Stimulated activated CD4-positive, alpha-beta T cell treated with anti-CD3 and anti-CD28 coated beads, TNF-alpha, amount 100 ng/mL, for 4 hours (primary cell): ENCODE measurements at regions not wholly inside any gene's neighbourhood (a gene's known extent, or its start where the extent isn't known, plus 50 kb on each side); places are given as distances from the start of the nearest gene placed in this dataset.
"Not testable (repeated sequence)": the region's sequence is repeated elsewhere in the genome, so short reads cannot be mapped to it uniquely, and the experiment has no call there.

Source experiments
- DNase-seq, 3 experiments: peaks; one replicate each; pipeline ENCODE4 v3.0.0-alpha.2; 2020; ENCODE audit warnings: low read depth in 3 of 3

GRCh38 chr14:104230946-104231345, 92.6 kb downstream of the KIF26A start:
- DNase-seq = no peak

- no peak for DNase-seq
Measured at GRCh38 chr14:104232070-104232484, 93.7 kb downstream of the KIF26A start.

GRCh38 chr14:104234007-104234786, 95.8 kb downstream of the KIF26A start:
- DNase-seq = not testable (repeated sequence)

DNA sequence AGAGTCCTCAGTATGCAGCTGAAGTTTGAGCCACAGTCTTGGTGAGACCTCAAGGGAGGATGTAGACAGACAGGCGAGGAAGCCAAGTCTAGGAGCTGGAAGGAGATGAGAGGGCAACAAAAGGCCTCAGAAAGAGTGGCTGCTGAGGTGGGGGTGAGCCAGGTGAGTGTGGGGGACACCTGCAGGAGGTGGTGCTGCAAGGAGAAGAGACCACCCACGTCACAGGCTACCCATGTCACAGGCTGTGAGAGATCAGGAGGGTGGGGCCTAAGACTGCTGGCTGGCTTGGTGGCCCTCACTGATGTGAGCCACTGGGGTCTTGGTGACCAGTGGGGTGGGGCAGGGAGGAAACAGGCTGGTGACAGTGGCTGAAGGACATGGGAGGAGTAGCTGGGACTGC, 97.3 kb downstream of the KIF26A start:
- no peak for DNase-seq

GRCh38 chr14:104237651-104238423, 99.5 kb downstream of the KIF26A start:
- DNase-seq = no peak

DNA sequence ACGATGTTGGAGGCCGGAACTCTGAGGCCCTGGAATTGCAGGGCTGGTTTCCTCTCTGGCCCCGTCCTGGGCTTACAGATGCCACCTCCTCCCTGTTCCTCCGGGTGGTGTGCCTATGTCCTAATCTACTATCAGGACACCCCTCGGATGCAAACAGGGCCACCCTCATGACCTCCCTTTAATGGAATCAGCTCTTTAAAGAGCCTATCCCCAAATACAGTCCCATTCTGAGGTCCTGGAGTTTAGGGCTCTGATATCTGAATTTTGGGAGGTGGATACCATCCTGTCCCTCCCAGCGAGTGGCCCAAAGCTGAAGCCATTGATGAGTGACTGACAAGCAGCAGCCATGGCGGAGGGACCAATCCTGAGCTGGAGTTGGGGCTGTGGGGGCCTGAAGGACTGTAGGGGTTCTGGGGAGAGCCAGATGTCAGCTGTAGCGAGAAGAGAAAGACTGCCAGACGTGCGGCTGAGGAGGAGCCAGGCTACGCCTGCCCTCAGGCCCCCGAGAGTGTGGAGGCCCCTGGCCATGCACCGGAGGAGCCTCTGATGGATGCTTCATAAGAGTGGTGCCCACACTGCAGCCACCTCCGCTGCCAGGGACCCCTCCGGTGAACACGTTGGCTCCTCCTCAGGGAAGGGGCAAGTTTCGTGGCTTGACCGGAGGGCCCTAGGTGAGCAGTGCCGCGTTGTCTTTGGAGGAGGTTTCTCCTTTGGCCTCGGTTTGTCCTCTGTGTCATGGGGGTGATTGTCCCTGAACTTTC, 100.2 kb downstream of the KIF26A start:
- DNase-seq = no peak

GRCh38 chr14:104239185-104239775, 100.9 kb downstream of the KIF26A start:
- DNase-seq = no peak

DNA sequence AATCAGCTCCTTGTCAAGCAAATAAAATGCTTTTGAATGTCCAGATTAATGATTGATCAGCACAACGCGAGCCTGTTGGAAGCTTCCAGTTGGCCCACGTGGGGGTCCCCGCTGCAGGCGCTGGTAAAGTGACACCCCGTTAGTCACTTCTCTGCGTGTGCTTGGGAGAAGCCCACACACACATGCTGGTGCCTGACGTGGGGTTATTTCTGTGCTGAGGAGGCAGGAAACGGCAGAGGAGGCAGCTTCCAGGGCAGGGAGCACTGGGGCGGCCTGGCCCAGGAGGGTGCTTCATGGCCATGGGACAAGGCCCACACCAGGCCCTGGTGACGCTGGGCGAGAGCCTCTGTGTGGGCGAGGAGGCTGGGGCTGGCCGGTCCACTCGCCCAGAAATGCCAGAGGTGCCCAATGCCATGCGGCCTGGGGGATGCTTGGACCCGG, 101.5 kb downstream of the KIF26A start:
- DNase-seq = no peak

DNA sequence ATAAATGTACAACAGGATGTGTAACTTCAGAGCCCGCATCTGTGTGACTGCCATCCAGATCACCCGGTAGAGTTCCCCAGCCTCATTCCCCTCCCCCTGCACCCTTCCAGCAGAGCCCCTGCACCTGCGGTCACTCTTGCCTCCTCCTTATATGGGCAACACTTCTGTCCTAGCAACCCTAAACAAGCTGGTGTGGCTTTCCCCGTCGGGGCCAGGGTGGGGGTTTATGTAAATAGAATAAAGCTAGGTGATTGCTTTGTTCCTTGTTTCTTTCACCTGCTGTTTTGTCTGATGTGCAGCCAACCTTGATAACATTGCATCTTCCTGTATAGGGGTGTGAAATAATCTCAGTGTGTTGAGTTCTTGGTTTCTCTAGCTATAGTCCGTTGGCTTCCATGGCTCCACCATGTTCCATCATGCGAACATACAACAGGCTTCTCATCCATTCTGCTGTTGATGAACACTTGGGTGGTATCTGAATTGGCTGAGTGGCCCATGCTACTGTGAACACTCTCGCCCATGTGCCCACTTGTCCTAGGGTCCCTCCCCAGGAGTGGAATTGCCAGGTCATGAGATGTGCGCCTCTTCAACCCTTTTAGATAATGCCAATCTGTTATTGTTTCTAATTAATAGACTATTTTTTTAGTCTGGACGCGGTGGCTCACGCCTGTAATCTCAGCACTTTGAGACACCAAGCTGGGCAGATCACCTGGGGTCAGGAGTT, 102.2 kb downstream of the KIF26A start:
- no peak for DNase-seq

GRCh38 chr14:104243200-104243599, 104.8 kb downstream of the KIF26A start:
- no peak for DNase-seq

DNA sequence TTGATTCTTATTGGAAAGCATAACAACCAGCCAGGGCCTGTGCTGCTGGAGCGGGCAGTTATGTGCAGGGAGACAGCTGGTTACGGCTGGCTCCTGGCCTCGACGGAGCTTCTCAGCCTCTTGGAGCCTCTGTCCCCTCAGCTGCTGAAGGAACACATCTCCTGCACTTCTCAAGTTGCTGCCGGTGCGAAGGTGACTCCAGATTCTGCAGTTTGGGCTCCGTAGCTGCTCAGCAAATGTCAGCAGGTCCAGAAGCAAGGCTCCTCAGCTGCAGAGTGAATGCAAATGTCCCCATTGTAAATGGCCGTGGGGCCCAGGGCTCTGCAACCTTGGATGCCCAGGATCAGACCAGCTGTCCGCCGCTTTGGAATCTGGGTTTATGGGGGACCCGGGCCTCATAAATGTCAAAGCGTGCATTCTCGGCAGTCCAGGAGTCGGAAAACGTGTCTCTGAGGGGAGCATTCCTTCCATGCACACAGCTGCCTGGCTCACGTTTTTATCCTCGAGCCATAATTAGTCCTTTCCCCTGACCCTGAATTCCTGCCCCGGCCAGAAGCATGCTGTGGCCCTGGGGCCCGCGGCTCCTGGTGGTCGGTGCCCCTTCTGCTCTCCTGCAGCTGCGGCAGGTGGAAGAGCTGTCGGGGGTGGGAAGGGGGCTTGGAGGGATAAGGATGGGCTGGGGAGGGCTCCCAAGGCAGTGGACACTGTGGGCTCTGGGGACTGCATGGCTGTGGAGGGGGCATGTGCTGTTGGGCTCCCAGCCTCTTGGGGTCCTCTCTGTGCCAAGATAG, 106.0 kb downstream of the KIF26A start:
- DNase-seq = no peak

DNA sequence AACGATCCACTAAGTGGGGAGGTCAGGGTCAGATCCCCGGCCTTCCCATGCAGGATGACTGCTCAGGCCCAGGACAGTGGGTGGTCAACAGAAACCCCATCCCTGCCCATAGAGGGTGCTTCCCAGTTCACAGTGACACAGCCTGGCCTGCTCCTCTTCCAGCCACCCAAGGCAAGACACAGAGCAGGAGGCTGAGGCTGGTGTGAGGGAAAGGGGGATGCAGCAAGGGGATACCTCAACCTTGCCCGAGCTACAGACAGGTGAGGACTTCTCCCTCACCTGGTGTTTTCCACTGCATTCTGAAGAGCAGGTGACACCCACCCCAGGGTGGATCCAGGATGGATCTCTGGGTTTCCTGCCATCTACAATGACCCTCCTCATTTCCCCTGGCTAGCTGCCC, 106.7 kb downstream of the KIF26A start:
- no peak for DNase-seq

GRCh38 chr14:104245723-104246122, 107.3 kb downstream of the KIF26A start:
- no peak for DNase-seq

- no peak for DNase-seq
Measured at GRCh38 chr14:104246401-104247335, 108.3 kb downstream of the KIF26A start.

- no peak for DNase-seq
Measured at GRCh38 chr14:104247336-104248202, 109.2 kb downstream of the KIF26A start.

- DNase-seq = no peak
Measured at GRCh38 chr14:104248203-104249055, 110.0 kb downstream of the KIF26A start.

- DNase-seq = no peak
Measured at GRCh38 chr14:104249089-104249488, 110.7 kb downstream of the KIF26A start.
